ENCODE measurements at regions not wholly inside any gene's neighbourhood (a gene's known extent, or its start where the extent isn't known, plus 50 kb on each side); places are given as distances from the start of the nearest gene placed in this dataset.

- TF ChIP-seq, protein P1, sequence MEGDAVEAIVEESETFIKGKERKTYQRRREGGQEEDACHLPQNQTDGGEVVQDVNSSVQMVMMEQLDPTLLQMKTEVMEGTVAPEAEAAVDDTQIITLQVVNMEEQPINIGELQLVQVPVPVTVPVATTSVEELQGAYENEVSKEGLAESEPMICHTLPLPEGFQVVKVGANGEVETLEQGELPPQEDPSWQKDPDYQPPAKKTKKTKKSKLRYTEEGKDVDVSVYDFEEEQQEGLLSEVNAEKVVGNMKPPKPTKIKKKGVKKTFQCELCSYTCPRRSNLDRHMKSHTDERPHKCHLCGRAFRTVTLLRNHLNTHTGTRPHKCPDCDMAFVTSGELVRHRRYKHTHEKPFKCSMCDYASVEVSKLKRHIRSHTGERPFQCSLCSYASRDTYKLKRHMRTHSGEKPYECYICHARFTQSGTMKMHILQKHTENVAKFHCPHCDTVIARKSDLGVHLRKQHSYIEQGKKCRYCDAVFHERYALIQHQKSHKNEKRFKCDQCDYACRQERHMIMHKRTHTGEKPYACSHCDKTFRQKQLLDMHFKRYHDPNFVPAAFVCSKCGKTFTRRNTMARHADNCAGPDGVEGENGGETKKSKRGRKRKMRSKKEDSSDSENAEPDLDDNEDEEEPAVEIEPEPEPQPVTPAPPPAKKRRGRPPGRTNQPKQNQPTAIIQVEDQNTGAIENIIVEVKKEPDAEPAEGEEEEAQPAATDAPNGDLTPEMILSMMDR (IDR thresholded peaks at IDR 0.05; ENCODE audit: insufficient read depth, low read length, poor library complexity, severe bottlenecking), result no peak
- no peak for TF ChIP-seq EZH2phosphoT487 (conservative IDR thresholded peaks at IDR 0.05; ENCODE audit: low read length)
Measured at GRCh38 chr2:22560021-22560420, 825.0 kb upstream of the KLHL29 start.
